G401.6 (cell line): ENCODE measurements at regions not wholly inside any gene's neighbourhood (a gene's known extent, or its start where the extent isn't known, plus 50 kb on each side); places are given as distances from the start of the nearest gene placed in this dataset.
A peak's percentile ranks its signal among the peaks of the same experiment; 100 is the strongest.
"Not testable (repeated sequence)": the region's sequence is repeated elsewhere in the genome, so short reads cannot be mapped to it uniquely, and the experiment has no call there.

Experiments
- FAIRE-seq: peaks from 2 replicates; lab custom pipeline; 2012; peaks lifted over from hg19 to GRCh38; lab: Jason Lieb, UNC

DNA sequence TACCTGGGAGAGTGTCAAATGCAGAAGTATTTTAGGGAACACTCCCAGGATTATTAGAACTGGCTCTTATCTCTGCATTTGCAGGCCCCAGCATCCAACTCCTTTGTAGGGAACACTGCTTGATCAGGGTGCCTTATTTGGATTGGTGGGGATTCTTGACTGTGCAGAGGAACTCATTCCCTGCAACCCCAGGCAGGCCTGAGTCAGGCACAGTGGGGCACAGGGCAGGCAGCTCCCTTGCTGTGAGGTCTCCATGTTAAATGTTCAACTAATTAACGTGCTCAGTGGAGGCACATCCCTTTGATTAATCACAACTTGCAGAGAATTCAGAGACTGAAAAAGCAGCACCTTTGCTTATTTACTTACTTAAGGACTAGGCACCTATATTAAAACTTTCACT lies 102.3 kb upstream of the TENM4 start:
- no peak for FAIRE-seq

DNA sequence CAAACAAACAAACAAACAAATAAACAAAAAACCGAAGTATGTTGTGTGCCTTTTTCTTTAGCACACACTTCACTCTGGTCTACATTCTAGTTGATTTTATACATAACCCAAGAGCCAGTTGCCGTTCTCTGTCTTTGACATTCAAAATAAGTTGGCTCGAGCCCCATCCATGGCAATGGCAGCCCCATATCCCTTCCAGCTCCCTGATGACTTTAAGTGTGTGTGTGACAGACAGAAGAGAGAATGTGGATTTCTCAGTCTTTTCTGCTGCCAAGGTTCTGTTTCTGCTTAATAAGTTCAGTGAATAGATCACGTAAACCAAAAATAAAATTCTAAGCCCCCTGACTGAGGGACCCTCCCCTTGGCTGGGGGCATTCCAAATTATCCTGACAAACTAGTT lies 100.6 kb upstream of the TENM4 start:
- FAIRE-seq, result no peak

DNA sequence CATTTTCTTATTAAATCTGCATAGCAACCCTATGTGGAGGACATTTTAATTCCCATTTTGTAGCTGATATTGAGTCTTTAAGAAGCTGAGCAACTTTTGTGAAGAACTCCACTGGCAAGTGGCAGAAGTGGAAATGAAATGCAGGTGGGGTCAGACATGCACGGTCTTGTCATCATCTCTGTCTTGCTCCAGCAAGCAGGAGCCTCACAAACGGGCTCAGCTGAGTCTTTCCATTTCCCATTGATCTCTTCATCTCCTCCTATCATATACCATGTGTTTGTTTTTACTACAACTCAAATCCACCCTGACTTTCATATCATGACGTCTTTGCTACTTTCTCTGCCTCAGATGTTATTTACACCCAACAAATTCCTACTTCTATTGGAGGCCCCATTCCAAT lies 97.9 kb upstream of the TENM4 start:
- FAIRE-seq, result no peak

DNA sequence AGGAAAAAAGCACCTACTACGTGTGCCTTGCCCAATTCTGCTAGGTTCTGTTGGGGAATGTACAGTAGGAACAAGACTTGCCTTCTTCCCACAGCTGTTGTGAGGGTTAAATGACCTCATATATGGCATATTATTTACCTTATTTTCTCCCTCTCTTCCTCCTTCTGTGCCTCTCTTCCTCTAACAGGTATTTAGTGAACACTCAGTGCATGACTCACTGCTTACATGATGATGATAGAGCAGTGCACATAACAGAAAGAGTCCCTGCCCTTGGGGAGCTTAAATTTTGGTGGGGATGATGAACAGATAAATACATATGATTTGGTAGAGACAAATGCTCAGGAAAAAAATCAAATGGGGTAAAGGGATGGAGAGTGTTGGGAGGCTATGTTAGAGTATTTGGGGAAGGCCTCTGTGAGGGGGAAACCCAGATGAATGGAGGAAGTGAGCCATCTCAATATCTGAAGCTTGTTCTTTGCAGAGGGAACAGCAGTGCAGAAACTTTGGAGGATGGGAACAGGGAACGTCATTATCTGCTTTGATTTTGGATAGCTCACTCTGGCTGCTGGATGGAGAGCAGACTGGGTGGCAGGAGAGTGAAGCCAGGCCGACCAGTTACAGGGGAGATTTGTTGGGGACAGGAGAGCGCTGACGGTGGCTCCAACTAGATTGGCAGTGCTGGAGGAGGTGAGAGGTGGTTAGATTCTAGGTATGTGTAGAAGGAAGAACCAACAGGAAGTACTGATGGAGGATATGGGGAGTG lies 95.5 kb upstream of the TENM4 start:
- no peak for FAIRE-seq

DNA sequence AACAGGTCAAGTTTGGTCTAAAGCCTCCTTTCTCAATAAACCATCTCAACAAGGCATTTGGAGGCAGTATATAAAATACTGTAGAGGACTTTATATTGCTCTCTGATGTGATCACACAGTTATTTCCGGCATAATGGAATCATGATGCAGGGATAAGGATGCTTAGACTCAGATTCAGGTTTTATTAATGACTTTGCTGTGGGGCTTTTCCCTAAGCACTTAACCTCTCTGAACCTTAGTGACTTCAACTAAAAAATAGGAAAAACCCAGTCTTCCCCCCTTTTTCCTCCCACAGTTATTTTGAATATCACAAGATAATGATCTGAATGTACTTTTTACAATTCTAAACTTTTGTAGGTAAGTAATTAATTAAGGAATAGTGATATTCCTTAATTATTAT lies 94.8 kb upstream of the TENM4 start:
- no peak for FAIRE-seq

DNA sequence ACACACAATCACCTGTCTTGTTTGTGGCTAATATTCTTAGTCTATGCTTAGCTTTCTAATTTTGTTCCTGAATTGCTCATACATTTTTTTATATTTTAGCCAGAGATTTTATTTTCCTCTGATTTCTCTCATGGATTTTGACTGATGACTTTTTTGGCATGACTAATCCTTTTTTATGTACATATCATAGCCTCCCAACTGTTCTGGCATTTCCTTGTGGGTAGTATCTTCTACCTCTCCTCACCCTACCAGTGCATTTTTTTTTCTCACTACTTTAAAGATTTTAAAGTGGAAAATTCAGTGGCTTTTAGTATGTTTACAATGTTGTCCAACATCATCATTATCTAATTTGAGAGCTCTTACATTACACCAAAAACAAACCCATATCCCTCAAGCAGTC lies 84.4 kb upstream of the TENM4 start:
- no peak for FAIRE-seq

DNA sequence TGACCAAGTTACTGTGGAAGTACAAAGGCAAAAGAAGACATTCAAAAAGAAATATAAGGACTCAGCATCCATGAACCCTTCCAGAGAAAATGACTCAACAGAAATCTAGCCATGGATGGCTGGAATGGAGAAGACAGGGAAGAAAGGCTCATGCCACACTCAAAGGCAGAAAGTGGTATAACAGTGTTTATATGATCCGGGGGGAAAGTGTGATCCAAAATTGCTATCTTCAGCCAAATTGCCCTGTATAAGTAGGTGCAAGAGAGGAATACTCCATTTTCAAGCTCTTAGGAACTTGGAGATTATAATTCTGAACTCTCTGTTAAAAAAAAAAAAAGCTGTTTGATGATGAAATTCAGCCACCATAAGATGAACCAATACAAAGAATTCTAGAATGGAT lies 81.8 kb upstream of the TENM4 start:
- FAIRE-seq, result no peak

DNA sequence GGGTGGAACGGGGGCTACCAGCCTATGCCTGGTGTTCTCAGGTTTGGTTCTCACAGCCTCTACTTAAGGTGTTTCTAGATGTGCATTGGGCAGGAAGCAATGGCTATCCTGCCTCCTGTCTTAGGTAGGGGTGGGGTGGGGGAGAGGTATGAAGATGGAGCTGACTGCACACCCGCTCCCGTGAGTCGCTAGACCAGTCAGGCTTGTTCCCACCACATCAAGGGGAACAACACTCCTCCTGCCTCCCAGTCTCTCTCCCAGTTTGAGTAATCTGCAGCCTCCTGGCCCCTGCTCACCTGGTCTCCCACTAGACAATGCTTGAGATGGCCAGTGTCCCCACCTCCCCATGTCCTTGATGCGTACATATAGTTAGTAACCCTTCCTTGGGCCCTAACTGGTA lies 79.3 kb upstream of the TENM4 start:
- FAIRE-seq, result no peak

DNA sequence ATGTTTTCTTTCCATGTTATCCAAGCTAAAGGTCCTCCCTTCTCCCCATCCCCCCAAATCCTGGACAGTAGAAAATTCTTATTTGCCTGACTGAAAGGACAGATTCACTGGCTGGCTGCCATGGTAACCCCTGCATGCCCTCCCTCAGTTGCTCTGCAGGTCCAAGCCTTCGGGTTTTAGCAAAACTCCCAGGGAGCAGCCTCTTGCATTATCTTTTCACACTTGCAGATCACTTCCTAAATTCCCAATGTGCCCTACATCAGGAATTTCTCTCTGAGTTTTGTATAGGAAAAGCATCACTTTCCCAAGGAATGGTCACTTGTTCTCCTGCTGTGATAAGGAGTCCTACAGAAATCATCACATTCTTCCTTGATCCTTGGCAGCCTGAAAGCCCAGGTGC lies 75.0 kb upstream of the TENM4 start:
- no peak for FAIRE-seq

DNA sequence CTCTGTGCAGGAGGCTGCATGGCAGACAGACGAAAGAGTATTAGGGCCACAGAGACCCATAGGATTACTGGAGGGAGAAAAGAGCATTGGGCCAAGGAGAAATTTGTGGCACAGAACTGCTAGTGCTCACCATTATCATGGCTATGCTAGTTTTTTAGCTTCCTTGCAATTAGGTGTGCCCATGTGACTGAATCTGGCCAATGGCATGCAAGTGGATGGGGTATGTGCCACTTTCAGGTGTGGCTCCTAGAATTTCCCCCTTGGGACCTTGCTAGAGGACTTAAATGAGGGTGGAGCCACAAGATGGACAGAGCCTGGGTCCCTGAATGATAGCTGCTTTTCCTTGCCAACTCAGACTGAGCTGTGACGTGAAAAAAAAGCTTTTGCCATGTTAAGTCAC lies 73.9 kb upstream of the TENM4 start:
- FAIRE-seq, result no peak

DNA sequence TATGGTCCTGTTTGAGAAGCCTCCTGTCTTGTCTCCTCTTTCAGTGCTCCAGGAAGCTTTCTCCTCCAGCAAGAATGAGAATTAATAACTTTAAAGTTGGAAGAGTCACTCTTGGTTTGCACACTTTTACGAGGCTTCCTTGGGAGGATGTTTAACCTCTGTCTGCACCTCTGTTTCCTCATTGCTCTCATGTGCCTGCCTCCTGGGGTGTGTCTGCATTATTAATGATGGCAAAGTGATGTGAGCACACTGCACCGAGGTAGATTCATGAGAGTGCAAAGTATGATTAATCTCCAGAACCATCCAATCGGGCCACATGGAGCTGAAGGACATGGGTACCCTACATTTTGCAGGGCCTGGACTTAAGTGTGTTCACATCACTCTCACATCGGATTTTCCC lies 73.5 kb upstream of the TENM4 start:
- FAIRE-seq, result no peak

DNA sequence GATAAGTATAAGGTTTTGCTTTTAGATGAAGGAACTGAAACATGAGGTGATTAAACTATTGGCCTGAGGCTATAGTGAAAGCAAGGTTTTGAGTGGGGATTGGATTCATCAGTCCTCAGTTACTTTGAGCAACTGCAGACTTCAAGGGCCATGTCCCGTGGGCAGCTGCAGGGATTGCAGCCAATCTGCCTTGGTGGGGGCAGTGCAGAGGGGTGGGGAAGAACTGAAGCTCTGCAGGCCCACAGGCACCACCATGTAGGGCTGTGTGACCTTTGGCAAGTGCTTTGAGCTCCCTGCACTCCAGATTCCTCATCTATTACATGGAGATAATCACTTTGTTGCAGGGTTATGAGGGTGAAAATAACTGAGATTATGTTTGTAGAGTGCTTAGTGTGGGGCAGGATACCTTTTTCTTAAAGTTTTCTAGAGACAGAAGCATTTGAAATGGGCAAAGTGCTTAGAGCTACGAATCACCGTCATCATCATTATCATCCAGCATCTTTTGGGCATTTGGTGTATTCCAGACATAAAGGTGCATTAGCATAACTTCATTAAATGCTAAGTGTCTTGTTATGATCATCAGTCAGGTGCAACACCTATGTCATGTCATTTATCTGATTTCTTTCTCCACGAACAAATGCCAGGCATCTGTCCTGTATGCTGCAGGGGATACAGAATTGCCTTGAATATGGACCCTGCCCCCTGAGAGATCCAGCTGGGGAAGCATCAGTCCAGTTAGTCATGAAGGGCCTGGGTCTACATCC lies 72.1 kb upstream of the TENM4 start:
- FAIRE-seq, result no peak

DNA sequence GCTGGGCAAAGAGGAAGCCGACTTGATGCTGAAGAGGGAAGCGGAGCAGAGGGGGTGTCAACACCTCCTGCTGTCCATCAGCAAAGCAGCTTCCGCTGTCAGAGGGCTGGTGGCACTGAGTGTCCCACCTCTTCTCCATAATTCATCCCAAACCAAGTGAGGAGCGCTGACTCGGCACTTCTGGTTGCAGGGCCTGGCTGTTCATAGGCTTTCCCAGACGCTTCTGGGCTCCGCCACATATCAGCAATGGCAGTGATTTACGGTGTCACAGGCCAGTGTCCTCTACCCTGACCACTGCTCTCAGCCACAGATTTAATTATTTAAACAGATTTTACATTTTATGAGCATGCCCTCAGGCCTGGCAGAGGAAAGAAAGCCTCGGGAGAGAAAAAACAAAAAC lies 70.1 kb upstream of the TENM4 start:
- no peak for FAIRE-seq

DNA sequence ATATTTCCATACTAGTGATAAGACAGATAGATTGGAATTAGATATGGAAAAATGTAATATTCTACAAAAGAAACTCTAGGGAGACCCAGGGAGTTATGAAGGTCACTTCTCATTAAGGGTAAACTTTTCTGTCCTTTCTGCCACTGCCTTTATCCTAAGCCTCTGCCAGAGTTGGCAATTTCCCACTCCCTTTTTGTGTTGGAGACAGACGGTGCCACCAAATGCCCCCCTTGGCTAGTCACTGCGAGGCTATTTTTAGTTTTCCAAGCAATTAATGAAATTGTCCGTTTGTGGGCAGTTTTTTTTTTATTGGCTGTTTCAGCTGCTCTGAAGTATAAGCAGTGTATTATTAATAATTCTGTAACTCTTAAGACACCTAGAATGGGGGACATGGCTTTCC lies 67.6 kb upstream of the TENM4 start:
- no peak for FAIRE-seq

DNA sequence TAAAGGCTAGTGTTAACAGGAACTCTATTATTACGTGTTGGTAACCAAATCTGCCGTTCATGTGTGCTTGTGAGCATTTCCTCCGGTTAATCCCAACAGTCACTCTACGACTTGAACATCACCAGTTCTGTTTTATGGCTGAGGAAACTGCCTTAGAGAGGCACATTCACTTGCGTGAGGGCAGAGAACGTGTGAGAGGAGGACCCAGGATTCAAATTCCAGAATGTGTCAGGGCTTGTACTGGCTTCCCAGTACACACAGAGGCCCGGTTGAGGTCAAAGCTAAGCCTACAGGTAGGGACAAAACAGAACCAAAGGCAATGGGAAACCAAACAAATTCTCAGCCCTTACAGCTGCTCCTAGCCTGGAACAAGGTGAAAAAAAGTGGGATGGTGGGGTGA lies 66.9 kb upstream of the TENM4 start:
- FAIRE-seq, result no peak

DNA sequence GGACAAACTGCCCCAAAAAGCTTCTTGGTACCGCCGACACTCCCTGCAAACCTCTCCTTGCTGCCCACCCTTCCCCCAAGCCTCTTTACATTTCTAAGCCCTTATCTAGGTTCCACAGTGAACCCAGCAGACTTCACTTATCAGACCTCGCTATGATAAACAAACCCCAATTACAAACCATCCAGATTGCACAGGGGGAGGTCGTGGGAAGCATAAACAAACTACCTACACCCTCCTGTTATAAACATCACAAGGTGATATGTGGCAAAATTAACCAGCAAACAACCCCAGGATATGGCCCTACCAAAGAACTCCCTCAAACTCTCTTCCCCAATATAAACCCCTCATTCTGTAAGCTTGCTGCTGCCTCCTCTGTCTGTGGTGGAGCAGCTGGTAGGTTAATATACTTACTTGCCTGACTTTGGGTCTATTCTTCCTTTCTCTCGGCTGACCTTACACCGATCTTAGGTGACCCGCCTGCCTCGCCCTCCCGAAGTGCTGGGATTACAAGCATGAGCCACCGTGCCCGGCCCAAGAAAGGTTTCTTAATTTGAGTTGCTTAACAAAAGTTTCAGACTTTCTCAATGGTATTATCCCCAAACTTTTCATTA lies 66.0 kb upstream of the TENM4 start:
- FAIRE-seq, result no peak

DNA sequence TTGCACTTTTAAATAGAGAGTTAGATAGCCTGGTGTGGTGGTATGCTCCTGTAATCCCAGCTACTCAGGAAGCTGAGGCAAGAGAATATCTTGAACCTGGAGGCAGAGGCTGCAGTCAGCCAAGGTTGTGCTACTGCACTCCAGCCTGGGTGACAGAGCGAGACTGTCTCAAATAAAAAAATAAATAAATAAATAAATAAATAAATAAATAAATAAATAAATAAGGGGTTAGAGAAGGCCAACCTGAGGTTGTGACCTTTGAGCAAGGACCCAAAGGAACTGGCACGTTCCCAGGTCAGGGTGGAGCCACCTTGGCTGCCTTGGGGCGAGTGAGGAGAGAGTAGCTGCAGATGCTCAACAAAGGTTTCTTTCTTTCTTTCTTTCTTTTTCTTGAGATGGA lies 65.3 kb upstream of the TENM4 start:
- no peak for FAIRE-seq

DNA sequence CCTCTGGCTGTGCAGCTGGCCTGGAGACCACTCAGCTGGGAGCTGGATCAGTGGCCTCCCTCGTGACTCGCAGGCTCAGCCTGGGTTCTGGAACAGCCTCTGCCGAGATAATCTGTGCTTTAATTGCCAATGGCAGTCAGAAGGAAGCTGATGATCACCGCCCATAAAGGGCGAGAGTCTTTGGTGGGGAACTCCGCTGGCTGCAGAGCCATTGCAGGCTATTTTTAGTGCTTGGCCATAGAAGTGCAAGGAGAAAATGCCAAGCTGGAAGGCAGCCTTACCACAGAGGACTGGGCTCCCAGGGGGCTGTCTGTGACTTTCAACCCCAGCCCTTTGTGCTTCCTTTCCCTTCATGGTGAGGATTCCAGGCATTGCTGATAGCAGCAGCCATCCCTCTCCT lies 62.2 kb upstream of the TENM4 start:
- no peak for FAIRE-seq

DNA sequence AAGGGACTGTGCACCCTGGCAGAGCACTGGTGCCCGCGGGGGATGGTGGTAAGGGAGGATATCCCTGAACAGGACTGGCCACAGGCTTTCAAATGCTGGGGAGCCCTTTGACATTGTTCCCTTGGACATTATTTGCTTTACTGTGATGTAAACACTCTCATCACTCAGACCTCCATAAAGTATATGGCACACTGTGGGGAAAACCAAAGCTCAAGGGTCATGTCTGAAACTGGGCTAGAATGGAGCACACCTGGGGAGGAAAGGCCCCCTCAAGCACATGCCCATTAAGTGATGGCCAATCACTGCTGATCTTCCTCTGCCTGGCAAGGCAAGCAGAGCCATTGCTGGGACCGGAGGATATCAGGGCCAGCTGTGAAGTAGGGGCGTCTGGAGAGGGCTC lies 60.9 kb upstream of the TENM4 start:
- FAIRE-seq, result no peak

DNA sequence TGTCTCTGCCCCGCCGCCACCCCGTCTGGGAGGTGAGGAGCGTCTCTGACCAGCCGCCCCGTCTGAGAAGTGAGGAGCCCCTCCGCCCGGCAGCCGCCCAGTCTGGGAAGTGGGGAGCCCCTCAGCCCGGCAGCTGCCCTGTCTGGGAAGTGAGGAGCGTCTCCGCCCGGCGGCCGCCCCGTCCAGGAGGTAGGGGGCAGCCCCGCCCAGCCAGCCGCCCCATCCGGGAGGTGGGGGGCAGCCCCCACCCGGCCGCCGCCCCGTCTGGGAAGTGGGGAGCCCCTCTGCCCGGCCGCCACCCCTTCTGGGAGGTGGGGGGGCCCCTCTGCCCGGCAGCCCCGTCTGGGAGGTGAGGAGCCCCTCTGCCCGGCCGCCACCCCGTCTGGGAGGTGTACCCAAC lies 59.1 kb upstream of the TENM4 start:
- FAIRE-seq, result not testable (repeated sequence)

DNA sequence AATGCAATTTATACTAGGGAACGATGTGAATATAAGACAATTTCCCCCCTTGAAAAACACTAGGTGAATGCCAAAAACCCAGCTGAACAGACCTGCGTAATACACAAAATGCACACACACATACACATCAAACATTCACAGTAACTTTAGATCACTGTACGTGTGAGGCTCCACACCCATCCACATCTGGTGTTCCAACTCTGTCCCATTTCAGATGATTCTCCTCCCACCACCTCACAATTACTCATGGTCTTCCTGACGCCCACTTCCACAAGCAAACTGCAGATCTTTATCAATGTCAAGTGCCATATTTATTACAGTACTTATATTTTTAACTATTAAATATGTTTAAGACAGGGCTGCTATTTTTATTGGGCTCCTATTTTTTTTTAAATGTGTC lies 57.8 kb upstream of the TENM4 start:
- no peak for FAIRE-seq

DNA sequence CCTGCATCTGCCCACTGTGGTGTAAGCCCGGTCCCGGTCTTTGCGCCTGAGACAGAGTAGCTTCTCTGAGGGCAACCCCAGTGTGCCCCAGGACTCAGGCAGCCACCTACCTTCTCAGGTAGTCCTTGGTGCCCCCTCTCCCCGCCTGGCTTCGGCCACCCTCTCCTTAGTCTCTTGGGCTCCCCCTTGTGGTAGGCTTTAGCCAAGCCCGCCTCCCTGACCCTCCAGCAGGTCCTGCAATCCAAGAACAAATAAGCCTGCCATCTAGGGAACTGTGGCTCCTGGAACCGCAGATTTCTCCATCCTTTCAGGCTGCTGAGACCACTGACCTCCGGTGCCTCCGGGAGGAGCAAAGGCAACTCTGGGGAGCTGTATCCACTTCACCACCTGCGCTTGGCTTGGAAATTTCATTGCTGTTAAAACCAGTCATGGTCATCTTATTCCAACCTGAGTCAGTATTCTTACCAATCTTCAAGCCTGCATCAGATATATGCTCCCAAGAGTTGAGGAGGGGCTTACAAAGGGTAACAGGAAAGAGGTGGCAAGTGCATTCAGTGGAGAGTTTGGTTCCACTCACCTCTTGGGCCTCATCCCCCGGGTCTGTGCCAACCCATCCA lies 52.8 kb upstream of the TENM4 start:
- FAIRE-seq, result peak; percentile 45

DNA sequence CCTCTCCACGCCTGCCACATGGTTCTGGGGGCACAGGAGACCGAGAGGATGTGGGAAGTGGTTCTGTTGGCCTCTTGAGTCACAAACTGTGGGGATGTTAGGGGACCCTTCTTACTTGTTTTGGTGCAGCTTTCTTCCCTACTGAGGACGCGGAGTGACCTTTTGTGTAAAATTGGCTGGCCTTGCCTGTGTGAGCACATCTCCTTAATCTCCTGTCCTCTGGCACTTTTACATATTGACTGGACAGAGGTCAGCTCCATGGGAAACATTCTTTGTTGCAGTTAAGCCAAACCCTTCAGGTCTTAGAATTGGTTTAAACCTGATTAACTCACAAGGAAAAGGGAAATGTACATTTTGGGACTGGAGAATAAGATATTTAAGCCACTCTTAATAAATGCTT lies 51.2 kb upstream of the TENM4 start:
- FAIRE-seq, result no peak
